ENCODE measurements at regions not wholly inside any gene's neighbourhood (a gene's known extent, or its start where the extent isn't known, plus 50 kb on each side); places are given as distances from the start of the nearest gene placed in this dataset.

- Histone ChIP-seq H3K9me3 (no peaks in the 10 kb centered on the region), H3K4me3 (no peak overlapping the region), H3K36me3 (no peaks in the 10 kb centered on the region), H3K27ac (no peak overlapping the region), H3K4me1 (no peaks in the 10 kb centered on the region), H3K27me3 (no peaks in the 10 kb centered on the region)
- TF ChIP-seq CTCF (IDR thresholded peaks at IDR 0.05 in 4 of 5, conservative IDR thresholded peaks at IDR 0.05 in 1 of 5) (no peak), POLR2A (IDR thresholded peaks at IDR 0.05) (no peak)
- ATAC-seq (no peak), DNase-seq (no peak)
- in situ Hi-C loops (cut with MboI; ENCODE audit: low sequenced_read_pairs in 4 of 4) (no loop called here), intact Hi-C loops (cut with DNase I; ENCODE audit: low total_unique reads) (no loop called here)
Observed at GRCh38 chr13:61722119-61722518, 306.5 kb upstream of the PCDH20 start.

GRCh38 chr13:61712621-61713020 is 297.0 kb upstream of the PCDH20 start:
- intact Hi-C loops (cut with DNase I; ENCODE audit: low total_unique reads), result no loop called here
- Histone ChIP-seq H3K4me1 (no peaks in the 10 kb centered on the region), H3K27ac (no peak overlapping the region), H3K4me3 (no peak overlapping the region), H3K36me3 (no peaks in the 10 kb centered on the region), H3K27me3 (no peaks in the 10 kb centered on the region), H3K9me3 (peaks cover 0 to 3% (median 0%) of the 10 kb centered on the region in 3 donors)
- DNase-seq (no peak), ATAC-seq (no peak)
- TF ChIP-seq POLR2A (IDR thresholded peaks at IDR 0.05) (no peak), CTCF (IDR thresholded peaks at IDR 0.05 in 4 of 5, conservative IDR thresholded peaks at IDR 0.05 in 1 of 5) (no peak)
- in situ Hi-C loops (cut with MboI; ENCODE audit: low sequenced_read_pairs in 4 of 4), result no loop called here

- ATAC-seq, result no peak
- Histone ChIP-seq H3K27ac (no peak overlapping the region), H3K27me3 (no peaks in the 10 kb centered on the region), H3K4me1 (no peaks in the 10 kb centered on the region), H3K4me3 (no peak overlapping the region), H3K9me3 (no peaks in the 10 kb centered on the region), H3K36me3 (no peaks in the 10 kb centered on the region)
- TF ChIP-seq CTCF (IDR thresholded peaks at IDR 0.05 in 4 of 5, conservative IDR thresholded peaks at IDR 0.05 in 1 of 5), result no peak
- intact Hi-C loops (cut with DNase I; ENCODE audit: low total_unique reads) (no loop called here), in situ Hi-C loops (cut with MboI; ENCODE audit: low sequenced_read_pairs in 4 of 4) (no loop called here)
- no peak for DNase-seq
Observed at GRCh38 chr13:61709258-61709657, 293.6 kb upstream of the PCDH20 start.

GRCh38 chr13:61706899-61707298 is 291.2 kb upstream of the PCDH20 start:
- Histone ChIP-seq H3K4me1 (no peaks in the 10 kb centered on the region), H3K27me3 (no peaks in the 10 kb centered on the region), H3K36me3 (no peaks in the 10 kb centered on the region), H3K4me3 (no peak overlapping the region), H3K9me3 (no peaks in the 10 kb centered on the region), H3K27ac (no peak overlapping the region)
- in situ Hi-C loops (cut with MboI; ENCODE audit: low sequenced_read_pairs in 4 of 4) (no loop called here), intact Hi-C loops (cut with DNase I; ENCODE audit: low total_unique reads) (no loop called here)
- TF ChIP-seq POLR2A (IDR thresholded peaks at IDR 0.05) (no peak), CTCF (IDR thresholded peaks at IDR 0.05 in 4 of 5, conservative IDR thresholded peaks at IDR 0.05 in 1 of 5) (no peak)
- ATAC-seq, result no peak
- no peak for DNase-seq

GRCh38 chr13:61700620-61701019 is 285.0 kb upstream of the PCDH20 start:
- H3K27ac ChIP-seq, result no peak overlapping the region
- H3K4me1 ChIP-seq, result no peaks in the 10 kb centered on the region
- no peaks in the 10 kb centered on the region for H3K27me3 ChIP-seq
- DNase-seq, result no peak
- no peak for TF ChIP-seq POLR2A (IDR thresholded peaks at IDR 0.05)
- no peak for TF ChIP-seq CTCF (IDR thresholded peaks at IDR 0.05 in 4 of 5, conservative IDR thresholded peaks at IDR 0.05 in 1 of 5)
- in situ Hi-C loops (cut with MboI; ENCODE audit: low sequenced_read_pairs in 4 of 4) (no loop called here), intact Hi-C loops (cut with DNase I; ENCODE audit: low total_unique reads) (no loop called here)
- H3K36me3 ChIP-seq, result no peaks in the 10 kb centered on the region
- ATAC-seq, result no peak
- no peaks in the 10 kb centered on the region for H3K9me3 ChIP-seq
- H3K4me3 ChIP-seq, result no peak overlapping the region

Measured in gastrocnemius medialis (tissue), 4 donors.